ENCODE measurements at regions not wholly inside any gene's neighbourhood (a gene's known extent, or its start where the extent isn't known, plus 50 kb on each side); places are given as distances from the start of the nearest gene placed in this dataset.

DNA sequence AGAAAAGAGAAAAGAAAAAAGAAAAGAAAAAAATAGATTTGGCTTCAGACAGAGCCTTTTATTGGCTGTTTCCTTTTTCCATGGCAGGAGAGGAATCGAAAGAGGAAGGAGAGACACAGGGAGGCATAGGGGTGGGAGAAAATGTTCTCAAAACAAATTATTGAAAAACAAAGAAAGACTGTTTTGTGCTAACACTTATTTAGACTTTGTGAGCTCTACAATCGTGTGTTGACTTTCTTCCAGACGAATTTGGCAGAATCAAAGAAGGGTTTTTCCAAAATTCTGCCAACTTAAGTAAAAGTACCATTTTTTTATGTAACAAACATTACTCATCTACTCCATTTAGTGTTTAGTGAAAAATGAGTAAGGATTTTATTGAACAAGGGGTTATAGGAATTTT lies 982.2 kb downstream of the REEP3 start:
- no peak for DNase-seq (ENCODE audit: low spot score)
- POLR2A ChIA-PET (ENCODE audit: low non-redundant PET): no interaction called here
- TF ChIP-seq, protein P1, sequence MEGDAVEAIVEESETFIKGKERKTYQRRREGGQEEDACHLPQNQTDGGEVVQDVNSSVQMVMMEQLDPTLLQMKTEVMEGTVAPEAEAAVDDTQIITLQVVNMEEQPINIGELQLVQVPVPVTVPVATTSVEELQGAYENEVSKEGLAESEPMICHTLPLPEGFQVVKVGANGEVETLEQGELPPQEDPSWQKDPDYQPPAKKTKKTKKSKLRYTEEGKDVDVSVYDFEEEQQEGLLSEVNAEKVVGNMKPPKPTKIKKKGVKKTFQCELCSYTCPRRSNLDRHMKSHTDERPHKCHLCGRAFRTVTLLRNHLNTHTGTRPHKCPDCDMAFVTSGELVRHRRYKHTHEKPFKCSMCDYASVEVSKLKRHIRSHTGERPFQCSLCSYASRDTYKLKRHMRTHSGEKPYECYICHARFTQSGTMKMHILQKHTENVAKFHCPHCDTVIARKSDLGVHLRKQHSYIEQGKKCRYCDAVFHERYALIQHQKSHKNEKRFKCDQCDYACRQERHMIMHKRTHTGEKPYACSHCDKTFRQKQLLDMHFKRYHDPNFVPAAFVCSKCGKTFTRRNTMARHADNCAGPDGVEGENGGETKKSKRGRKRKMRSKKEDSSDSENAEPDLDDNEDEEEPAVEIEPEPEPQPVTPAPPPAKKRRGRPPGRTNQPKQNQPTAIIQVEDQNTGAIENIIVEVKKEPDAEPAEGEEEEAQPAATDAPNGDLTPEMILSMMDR (conservative IDR thresholded peaks at IDR 0.05; ENCODE audit: low read depth): no peak
- no peak overlapping the region for H3K27ac ChIP-seq
- CTCF ChIA-PET: no interaction called here

DNA sequence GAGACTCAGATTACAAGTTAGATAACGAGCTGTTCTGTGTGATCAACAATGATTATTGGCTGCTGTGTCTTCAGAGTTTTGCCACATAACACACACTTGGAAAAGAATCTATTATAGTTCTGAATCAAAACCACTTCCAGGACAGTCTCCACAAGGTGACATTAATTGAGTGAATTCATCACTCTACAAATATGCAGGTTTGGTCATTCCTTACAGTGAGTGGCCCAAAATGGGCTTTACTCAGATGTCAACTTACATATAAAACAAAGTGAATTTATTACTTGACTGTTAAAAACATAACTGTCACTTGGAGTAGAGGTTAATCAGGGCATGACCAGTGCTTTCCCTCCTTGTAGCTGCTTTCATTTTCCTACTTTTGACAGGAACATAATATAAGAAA lies 984.3 kb downstream of the REEP3 start:
- TF ChIP-seq, protein P1 (conservative IDR thresholded peaks at IDR 0.05; ENCODE audit: low read depth): no peak
- no peak for DNase-seq (ENCODE audit: low spot score)
- POLR2A ChIA-PET (ENCODE audit: low non-redundant PET): no interaction called here
- H3K27ac ChIP-seq: no peak overlapping the region
- CTCF ChIA-PET: no interaction called here

DNA sequence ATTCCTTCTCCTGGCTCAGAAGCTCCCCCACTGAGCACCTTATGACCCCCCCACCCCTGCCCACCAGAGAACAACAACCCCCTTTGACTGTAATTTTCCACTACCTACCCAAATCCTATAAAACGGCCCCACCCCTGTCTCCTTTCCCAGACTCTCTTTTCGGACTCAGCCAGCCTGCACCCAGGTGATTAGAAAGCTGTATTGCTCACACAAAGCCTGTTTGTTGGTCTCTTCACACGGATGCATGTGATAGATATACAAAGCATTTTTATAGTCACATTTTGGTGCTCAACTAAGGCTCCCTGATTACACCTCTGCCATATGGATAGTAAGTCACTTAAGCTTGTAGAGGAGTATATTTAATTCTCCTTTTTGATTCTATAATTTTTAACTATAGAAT lies 985.8 kb downstream of the REEP3 start:
- CTCF ChIA-PET: no interaction called here
- TF ChIP-seq, protein P1 (conservative IDR thresholded peaks at IDR 0.05; ENCODE audit: low read depth): no peak
- no peak for DNase-seq (ENCODE audit: low spot score)
- H3K27ac ChIP-seq: no peak overlapping the region
- POLR2A ChIA-PET (ENCODE audit: low non-redundant PET): no interaction called here

DNA sequence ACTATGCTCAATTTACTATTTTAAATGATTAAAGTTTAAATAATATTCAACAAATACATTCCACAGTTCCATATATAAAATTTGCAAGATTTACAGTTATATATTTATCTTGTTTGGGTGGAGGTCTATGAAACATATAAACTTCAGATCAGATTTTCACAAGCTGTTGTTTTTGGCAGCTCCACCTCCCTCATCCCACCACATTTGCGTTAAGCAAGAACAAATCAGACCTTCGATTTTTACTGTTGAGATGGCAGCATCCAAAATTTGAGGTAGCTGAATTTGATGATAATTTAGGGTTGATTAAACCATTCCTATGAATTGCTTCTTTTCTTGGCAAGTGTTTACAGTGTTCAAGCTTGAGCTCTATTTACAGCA lies 986.4 kb downstream of the REEP3 start:
- DNase-seq (ENCODE audit: low spot score): no peak
- H3K27ac ChIP-seq: no peak overlapping the region
- POLR2A ChIA-PET (ENCODE audit: low non-redundant PET): no interaction called here
- CTCF ChIA-PET: no interaction called here
- TF ChIP-seq, protein P1 (conservative IDR thresholded peaks at IDR 0.05; ENCODE audit: low read depth): no peak

DNA sequence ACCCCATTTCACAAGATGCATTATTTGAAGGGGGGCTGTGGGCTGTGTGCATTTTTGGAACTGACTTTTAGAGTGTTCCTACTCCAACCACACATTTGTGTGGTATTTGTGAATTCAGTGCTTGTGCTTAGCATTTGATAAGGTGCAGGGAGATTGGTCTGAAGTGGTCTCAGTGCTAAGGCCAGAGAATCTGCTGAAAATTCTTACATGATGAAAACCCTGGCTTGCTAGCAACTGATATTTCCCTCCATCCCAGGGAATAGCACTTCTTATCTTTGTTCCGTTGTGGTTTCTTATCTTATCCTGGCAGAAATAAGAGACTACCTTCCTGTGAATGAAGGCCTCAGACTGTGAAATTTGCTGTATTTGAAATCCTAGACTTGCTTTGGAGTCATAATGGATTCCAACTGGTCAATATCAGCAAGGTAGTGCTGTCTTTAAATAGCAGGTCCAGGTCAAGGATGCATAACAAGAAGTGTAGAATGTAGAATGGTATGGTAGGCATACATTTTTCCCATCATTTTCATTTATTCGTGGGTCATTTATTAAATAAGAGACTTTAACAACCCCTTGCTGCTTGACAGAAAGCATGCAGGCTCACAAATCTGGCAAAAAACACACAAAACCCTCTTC lies 986.9 kb downstream of the REEP3 start:
- TF ChIP-seq, protein P1 (conservative IDR thresholded peaks at IDR 0.05; ENCODE audit: low read depth): no peak
- ChIA-PET CTCF (no interaction called here), POLR2A (ENCODE audit: low non-redundant PET) (no interaction called here)
- DNase-seq (ENCODE audit: low spot score): no peak
- H3K27ac ChIP-seq: no peak overlapping the region

DNA sequence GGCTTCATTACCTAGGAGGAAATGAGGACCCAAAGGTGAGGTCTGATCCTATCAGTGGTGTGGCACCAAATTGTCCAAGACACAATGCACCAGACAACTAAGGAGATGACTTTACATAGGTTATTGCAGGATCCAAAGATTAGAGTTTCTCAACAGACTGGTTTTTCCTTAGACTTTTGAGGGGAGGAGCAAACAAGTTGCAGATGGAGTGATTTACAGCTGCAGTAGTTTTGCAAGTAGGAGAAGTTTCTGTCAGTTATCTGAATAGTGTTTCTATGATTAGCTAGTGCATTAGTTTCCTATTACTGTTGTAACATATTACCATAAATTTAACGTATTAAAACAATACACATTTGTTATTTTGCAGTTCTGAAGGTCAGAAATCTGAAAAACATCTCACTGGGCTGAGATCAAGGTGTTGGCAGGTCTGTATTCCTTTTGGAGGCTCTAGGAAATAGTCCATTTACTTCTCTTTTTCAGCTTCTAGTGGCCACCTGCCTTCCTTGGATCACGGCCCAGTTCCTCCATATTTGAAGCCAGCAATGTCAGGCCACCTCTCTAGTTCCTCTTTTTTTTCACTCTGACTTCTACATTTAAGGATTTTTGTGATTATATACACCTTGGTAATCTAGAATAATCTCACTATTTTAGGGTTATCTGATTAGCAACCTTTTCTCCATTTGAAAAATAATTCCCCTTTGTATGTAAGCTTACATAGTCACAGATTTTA lies 994.9 kb downstream of the REEP3 start:
- no peak for DNase-seq (ENCODE audit: low spot score)
- ChIA-PET POLR2A (ENCODE audit: low non-redundant PET) (no interaction called here), CTCF (no interaction called here)
- TF ChIP-seq, protein P1 (conservative IDR thresholded peaks at IDR 0.05; ENCODE audit: low read depth): no peak
- no peak overlapping the region for H3K27ac ChIP-seq

All from RWPE1 (cell line).